PFSK-1 (cell line): ENCODE measurements at regions not wholly inside any gene's neighbourhood (a gene's known extent, or its start where the extent isn't known, plus 50 kb on each side); places are given as distances from the start of the nearest gene placed in this dataset.

Experiments
- FOXP2 ChIP-seq: optimal IDR thresholded peaks from 2 replicates; pipeline ENCODE3; 2011; ENCODE audit warnings: borderline replicate concordance, control low read depth, inconsistent platforms; ENCODE audit not compliant: insufficient read depth; ENCODE audit errors: extremely low read length, extremely low read depth
- POLR2AphosphoS5 ChIP-seq: IDR thresholded peaks from 2 replicates; pipeline ENCODE4 v1.6.1; 2012; ENCODE audit warnings: low read depth, mild to moderate bottlenecking, control low read depth, low read length, moderate library complexity
- SIN3A ChIP-seq: IDR thresholded peaks from 2 replicates; pipeline ENCODE4 v1.6.1; 2012; ENCODE audit warnings: mild to moderate bottlenecking, low read length, moderate library complexity, borderline replicate concordance; ENCODE audit not compliant: insufficient read depth
- TAF1 ChIP-seq: IDR thresholded peaks from 2 replicates; pipeline ENCODE4 v1.6.1; 2012; ENCODE audit warnings: low read length, control low read depth, borderline replicate concordance; ENCODE audit not compliant: insufficient read depth
- TF ChIP-seq, protein P1 (sequence below), 2 experiments: IDR thresholded peaks; 2 replicates each; pipeline versions ENCODE4 v1.6.1 to v1.8.0; 2011 to 2012; ENCODE audit warnings: low read depth in 2 of 2, low read length in 2 of 2, control low read depth in 1 of 2, inconsistent platforms in 1 of 2, mild to moderate bottlenecking in 1 of 2, moderate library complexity in 1 of 2; ENCODE audit not compliant: insufficient read depth in 1 of 2

DNA sequence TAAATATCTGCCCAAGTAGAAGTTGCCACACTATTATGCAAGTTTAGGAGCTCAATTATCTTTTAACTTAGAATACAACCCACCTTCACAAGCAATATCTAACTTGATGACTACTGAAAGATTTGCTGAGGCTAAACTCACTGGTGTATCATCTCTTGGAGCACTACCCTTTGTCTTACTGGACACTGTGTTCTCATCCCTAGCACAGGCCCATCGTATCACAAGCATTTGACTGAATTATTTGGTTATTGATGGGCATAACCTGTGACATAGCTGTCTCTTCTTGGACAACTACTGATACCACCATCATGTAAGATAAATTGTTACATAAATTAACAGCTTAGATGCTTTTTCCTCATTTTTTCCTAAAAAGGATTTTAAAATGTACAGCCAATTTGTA is 216.2 kb upstream of the THBS1 start:
- TF ChIP-seq FOXP2 (no peak), POLR2AphosphoS5 (no peak), SIN3A (no peak), TAF1 (no peak)
- TF ChIP-seq, protein P1, sequence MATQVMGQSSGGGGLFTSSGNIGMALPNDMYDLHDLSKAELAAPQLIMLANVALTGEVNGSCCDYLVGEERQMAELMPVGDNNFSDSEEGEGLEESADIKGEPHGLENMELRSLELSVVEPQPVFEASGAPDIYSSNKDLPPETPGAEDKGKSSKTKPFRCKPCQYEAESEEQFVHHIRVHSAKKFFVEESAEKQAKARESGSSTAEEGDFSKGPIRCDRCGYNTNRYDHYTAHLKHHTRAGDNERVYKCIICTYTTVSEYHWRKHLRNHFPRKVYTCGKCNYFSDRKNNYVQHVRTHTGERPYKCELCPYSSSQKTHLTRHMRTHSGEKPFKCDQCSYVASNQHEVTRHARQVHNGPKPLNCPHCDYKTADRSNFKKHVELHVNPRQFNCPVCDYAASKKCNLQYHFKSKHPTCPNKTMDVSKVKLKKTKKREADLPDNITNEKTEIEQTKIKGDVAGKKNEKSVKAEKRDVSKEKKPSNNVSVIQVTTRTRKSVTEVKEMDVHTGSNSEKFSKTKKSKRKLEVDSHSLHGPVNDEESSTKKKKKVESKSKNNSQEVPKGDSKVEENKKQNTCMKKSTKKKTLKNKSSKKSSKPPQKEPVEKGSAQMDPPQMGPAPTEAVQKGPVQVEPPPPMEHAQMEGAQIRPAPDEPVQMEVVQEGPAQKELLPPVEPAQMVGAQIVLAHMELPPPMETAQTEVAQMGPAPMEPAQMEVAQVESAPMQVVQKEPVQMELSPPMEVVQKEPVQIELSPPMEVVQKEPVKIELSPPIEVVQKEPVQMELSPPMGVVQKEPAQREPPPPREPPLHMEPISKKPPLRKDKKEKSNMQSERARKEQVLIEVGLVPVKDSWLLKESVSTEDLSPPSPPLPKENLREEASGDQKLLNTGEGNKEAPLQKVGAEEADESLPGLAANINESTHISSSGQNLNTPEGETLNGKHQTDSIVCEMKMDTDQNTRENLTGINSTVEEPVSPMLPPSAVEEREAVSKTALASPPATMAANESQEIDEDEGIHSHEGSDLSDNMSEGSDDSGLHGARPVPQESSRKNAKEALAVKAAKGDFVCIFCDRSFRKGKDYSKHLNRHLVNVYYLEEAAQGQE (IDR thresholded peaks at IDR 0.05; ENCODE audit: insufficient read depth in 1 of 2, low read depth in 2 of 2, low read length in 2 of 2) = no peak

DNA sequence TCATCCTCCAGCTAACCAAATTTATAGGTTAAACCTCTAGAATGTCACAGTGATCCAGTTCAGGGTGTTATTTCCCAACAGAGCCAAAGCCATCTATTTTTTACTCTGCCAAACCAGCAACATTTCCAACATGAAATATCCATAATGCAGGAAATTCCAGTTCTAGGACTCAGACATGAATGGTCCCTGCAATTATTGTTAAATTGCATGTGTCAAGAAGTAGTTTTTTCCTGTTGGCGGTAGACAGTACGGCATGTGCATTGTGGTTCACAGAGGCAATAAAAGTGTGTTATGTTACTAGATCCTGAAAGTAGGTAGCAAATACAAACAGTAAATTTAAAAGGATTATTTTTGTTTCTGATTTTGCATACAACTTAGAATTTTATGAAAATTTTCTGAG is 215.7 kb upstream of the THBS1 start:
- no peak for TF ChIP-seq FOXP2
- no peak for TF ChIP-seq POLR2AphosphoS5
- no peak for TF ChIP-seq TAF1
- no peak for TF ChIP-seq SIN3A
- TF ChIP-seq, protein P1 (IDR thresholded peaks at IDR 0.05; ENCODE audit: insufficient read depth in 1 of 2, low read depth in 2 of 2, low read length in 2 of 2) = no peak

DNA sequence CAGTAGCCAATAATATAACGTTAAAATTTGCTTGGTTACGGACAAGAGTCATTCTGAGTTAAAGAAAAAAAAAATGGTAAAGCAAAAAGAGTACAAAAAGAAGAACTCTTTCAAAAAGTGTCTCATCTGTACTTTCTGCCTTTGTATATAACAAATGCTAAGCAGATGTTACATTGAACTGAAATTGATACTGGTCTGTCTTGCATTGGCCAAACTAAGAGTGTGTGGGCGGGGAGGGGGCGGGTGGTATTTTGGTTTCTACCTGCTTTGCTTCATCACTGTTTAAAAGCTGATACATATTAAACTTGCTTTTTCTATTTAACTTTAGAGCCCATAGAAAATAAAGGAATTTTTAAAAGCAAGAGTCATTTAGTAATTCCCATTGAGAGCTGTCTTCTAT is 215.0 kb upstream of the THBS1 start:
- TF ChIP-seq SIN3A (no peak), POLR2AphosphoS5 (no peak), FOXP2 (no peak), TAF1 (no peak)
- TF ChIP-seq, protein P1 (IDR thresholded peaks at IDR 0.05; ENCODE audit: insufficient read depth in 1 of 2, low read depth in 2 of 2, low read length in 2 of 2) = no peak

DNA sequence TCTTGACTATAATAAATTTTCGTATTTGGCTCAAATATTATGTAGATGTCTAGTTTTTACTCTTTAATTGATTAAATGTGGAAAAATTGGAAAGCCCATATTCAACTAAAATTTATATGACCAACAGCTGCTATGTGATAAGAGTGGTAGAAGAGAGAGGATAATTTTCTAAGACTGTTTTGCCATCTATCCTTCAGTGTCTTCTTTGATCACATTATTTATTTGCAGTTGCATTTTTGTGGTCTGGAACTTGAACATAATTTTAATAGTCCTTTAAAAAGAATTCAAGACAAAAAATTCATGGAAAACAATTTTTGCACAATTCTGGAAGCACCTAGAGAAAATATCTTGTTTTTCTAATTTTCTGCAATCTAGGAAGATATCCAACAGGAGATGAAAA is 213.3 kb upstream of the THBS1 start:
- no peak for TF ChIP-seq TAF1
- TF ChIP-seq SIN3A = no peak

DNA sequence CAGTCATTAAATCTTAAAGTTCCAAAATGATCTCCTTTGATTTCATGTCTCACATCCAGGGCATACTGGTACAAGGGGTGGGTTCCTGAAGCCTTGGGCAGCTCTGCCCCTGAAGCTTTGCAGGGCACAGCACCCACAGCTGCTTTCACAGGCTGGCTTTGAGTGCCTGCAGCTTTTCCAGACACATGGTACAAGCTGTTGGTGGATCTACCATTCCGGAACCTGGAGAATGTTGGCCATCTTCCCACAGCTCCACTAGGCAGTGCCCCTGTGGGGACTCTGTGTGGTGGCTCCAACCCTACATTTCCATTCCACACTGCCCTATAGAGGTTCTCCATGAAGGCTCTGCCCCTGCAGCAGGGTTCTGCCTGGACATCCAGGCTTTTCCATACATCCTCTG is 211.1 kb upstream of the THBS1 start:
- TF ChIP-seq TAF1 (no peak), POLR2AphosphoS5 (no peak), SIN3A (no peak), FOXP2 (no peak)
- TF ChIP-seq, protein P1 (IDR thresholded peaks at IDR 0.05; ENCODE audit: insufficient read depth in 1 of 2, low read depth in 2 of 2, low read length in 2 of 2) = no peak
